Ramos (cell line): ENCODE measurements at regions not wholly inside any gene's neighbourhood (a gene's known extent, or its start where the extent isn't known, plus 50 kb on each side); places are given as distances from the start of the nearest gene placed in this dataset.
"Not testable (repeated sequence)": the region's sequence is repeated elsewhere in the genome, so short reads cannot be mapped to it uniquely, and the experiment has no call there.

Experiments used
- in situ Hi-C: fragments of 300-500 bp; cut with MboI; formaldehyde crosslinking; loops from one replicate; pipeline ENCODE4 v1.14.3; 2022; ENCODE audit warnings: low sequenced_read_pairs; ENCODE audit not compliant: unreplicated experiment

DNA sequence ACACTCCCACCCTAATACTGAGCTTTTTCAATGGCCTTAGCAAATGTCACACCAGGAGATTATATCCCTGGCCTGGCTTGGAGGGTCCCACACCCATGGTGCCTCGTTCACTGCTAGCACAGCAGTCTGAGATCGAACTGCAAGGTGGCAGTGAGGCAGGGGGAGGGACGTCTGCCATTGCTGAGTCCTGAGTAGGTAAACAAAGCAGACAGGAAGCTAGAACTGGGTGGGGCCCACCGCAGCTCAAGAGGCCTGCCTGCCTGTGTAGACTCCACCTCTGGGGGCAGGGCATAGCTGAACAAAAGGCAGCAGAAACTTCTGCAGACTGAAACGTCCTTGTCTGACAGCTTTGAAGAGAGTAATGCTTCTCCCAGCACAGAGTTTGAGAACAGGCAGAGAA is 338.9 kb upstream of the MBL2 start:
- in situ Hi-C loops = no loop called here

DNA sequence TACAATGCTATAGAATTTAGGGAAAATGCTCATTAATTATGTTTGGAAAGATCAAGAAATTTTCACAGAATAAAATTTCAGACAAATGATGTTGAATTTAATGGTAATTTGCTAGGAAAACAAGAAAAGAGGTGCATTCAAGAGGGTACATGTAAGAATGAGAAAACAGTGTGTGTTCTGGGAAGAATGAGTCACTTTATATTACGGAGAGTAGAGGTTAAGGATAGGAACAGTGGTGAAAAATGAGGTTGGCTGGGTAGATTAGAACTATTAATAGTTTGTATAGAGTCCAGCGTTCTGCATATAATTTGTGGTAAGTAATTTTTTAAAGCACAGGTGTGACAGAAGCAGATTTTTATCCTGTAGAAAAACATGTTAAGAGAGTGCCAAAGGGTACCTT is 336.7 kb upstream of the MBL2 start:
- in situ Hi-C loops = no loop called here

DNA sequence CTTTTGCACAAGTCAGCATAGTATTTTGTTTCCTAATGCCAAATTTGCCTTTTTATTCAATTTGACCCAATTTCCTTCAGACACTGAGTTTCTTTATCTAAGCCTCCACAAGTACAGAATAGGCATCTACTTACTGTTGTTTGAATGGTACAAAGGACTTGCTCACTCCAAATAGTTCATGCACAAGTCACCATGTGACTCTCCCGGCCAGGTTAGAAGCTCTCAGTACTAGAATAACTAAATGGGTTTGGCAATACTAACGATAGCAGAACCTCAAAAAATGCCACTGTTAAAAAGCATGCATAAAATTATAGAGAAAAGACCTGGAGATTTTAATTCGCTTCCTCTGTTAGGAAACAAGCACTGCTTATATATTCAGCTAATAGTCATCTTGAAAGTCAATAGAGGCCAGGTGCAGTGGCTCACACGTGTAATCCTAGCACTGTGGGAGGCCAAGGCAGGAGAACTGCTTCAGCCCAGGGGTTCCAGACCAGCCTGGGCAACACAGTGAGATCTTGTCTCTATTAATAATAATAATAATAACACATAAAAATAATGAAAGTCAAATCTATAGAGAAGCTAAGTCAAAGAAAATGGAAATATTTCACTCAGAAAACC is 335.8 kb upstream of the MBL2 start:
- in situ Hi-C loops = no loop called here

DNA sequence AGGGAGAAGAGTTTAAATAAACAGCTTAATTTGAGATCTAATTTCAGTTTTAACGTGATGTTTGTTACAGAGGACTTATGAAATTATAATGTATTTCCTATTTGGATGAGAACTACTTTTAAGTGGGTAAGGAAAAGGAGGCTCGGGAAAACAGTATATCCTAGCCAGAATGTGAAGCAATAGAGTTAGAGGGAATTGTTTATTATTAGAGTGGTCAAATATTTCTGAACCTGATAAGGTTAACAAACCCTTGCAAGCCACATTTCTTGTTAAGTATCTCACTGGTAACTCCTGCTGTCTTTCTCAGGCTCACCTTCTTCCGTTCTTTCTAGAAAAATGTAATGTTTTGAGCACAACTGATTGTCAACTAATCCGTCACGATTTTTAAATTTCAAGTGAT is 335.1 kb upstream of the MBL2 start:
- in situ Hi-C loops = no loop called here

DNA sequence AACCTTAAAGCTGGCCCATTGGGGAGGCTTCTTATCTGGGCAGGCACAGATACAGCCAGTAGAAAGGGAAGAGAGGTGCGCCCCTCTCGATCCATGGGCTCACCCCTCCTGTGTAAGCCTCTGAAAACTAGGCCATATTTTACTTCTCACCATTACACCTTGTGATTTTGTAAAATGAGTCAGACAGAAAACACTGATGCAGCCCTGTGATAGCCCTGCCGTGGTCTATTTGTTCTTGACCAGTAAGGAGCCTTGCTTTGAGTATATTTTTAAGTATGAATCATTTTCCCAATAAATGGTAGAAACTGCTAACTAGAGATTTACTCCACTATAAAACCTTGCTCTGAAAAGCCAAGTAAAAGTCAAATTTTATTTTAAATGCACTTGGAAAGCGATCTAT is 329.8 kb upstream of the MBL2 start:
- in situ Hi-C loops = no loop called here

DNA sequence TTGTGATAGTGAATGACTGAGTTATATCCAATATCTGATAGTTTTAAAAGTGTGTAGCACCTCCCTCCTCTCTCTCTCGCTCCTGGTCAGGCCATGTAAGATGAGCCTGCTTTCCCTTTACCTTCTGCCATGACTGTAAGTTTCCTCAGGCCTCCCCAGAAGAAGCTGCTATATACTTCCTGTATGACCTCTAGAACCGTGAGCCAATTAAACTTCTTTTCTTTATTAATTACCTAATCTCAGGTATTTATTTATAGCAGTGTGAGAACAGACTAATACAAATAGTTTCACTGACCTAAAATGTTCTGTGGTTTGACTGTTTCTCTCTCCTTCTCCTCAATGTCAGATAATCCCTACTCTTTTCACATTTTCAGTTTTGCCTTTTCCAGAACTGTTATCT is 321.3 kb upstream of the MBL2 start:
- in situ Hi-C loops = no loop called here

DNA sequence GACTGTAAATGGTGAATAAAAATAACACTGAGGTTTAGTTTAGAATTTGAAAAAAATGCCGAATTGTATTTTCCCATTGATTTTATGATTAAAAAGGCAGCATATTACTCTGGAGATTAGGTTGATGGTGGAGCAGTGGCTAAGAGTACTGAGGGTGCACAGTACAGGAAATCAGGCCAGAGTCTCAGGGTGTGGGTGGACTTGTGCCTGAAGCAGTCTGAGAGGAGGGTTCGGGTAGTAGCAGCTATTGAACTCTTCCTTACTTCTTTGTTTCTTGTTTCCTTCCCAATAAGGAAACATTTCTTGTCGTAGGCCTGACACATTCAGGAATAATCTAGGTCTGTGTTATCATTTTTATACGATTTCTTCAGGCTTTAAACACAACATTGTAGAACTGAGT is 319.0 kb upstream of the MBL2 start:
- in situ Hi-C loops = no loop called here

DNA sequence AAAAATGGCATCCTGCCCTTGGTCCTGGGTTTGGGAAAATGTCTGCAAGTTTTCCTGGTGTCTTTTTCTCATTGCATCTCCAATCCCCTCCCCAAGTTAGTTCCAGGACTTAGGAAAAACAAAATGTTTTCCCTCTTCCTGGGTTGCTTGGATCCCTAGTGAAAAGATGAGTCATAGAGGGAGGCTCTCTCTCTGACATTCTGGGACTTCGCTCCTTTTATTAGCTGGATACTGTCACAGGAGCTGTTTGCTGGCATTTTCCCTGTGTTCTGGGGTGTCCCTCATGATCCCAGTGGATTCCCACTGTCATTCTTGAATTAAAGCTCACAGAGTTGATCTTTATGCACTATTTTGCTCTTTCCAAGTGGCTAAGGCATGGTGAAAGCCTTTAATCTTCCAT is 316.4 kb upstream of the MBL2 start:
- in situ Hi-C loops = no loop called here

DNA sequence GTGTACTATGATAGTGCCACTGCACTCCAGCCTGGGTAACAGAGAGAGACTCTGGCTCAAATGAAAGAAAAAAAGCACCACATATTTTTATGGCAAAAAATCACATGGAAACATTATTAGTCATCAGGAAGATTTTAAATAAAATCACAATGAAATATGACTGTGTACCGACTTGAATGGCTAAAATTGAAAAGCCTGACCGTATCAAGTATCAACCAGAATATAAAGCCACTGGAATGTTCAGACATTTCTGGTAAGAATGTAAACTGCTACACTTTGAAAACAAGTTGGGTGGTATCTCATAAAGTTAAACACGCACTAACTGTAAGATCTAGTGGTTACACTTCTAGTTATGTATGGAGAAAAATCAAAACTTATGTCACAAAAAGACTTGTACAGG is 306.7 kb upstream of the MBL2 start:
- in situ Hi-C loops = no loop called here

DNA sequence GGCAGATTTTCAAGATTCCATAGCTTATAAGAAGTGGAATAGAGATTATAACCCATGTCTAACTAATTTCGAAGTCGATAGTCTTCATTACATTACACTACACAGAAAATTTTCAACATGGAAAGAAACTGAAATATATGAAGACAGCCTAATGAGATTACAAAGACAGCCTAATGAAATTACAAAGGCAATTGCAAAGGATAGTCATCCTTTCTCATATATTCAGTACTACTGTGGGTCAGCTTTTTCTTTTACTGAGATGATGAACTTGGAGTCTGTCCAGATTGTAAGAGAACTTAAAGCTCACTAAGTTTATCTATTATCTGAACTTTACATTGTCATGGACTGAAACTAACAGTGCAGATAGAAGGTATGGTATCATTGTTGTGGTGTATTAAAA is 304.4 kb upstream of the MBL2 start:
- in situ Hi-C loops = no loop called here

DNA sequence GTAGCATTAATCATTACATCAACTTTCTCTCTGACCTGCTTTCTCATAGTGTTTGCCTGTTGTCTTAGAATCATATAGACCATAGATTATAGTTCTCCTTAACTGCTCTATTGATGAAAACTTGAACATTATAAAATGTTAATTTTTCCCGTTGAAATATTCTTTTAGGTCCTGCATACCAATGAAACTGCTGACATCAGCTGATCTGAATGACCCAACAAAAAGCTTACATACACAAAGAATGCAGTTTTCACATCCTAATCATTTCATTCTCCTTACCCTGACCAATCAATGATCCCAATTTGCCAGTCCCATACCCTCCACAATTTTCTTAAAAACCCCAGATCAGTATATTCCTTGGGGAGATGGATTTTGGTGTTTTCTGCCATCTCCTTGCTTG is 302.9 kb upstream of the MBL2 start:
- in situ Hi-C loops = no loop called here

DNA sequence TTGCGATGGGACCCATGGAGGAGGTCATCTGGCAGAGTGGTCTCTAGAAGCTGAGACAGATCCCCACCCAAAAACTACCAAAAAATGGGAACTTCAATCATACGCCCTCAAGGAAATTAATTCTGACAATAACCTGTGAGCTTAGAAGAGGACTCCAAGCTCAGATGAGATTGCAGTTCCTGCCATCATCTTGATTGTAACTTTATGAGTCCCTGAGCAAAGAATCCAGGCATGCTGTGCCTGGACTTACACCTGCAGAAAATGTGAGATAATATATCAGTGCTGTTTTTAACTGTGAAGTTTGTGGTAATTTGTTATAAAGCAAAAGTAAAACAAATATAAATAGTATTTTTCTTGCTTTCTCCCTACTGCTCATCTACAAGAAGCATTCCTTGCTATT is 299.6 kb upstream of the MBL2 start:
- in situ Hi-C loops = no loop called here

DNA sequence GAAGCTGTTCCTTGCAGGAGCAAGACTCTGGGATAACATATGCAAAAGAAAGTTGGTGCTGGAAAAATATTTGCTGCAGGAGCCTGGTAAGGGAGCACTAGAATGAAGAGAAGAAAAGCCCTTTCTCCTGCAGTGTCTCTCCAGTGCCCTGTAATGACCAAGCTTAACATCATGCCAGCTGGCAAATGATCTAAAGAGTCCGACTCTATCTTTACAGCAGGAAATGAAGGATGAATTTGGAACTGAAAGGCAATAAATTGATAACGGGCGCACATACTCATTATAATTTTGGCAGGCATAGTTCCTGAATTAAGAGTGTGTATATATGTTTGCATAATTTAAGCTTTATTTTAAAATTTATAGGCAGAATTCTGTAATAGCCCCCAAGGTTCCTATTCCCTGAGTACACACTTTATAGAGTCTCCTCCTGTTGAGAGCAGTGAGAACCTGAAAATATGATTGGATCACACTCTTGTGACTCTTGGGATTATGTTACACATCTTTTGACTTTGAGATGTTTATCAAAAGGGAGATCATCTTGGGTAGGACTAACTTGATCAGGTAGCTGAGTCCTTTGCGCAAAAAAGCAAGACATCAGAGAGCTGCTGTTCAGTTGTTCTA is 299.0 kb upstream of the MBL2 start:
- in situ Hi-C loops = no loop called here

DNA sequence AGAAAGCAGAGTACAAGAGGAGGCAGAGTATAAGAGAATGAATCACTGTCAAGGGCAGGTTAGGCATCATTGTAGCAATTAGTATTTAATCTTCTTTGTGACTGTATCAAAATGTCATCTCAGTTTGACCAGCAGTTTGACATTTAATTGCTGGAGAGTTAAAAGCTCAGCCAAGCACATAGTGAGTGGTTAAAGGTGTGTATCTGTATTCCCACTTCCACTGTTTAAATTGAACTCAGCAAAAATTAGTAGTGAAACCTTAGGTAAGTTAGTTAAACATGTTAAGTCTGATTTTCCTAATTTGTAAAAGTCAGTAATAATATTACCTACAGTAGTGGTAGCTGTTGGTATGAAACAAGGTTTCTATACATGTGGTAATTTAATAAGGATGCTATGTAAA is 296.4 kb upstream of the MBL2 start:
- in situ Hi-C loops = no loop called here

DNA sequence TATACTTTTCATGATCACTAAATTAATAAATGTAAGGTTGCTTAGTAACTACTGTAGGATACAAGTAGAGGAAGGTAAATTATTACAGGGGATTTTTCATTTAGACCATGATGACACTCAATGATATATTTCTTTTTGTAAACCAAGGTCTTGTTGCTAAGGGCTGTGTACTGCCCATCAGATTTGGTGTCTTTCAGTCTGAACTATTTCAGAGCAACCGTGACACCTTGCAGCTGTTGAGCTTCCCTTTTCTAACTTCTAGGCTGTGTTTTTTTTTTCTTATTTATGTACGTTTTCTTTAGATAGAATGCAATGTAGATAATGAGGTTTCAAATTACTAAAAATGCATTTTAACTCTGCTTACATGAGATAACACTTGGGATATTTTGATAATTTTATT is 292.0 kb upstream of the MBL2 start:
- in situ Hi-C loops = no loop called here

DNA sequence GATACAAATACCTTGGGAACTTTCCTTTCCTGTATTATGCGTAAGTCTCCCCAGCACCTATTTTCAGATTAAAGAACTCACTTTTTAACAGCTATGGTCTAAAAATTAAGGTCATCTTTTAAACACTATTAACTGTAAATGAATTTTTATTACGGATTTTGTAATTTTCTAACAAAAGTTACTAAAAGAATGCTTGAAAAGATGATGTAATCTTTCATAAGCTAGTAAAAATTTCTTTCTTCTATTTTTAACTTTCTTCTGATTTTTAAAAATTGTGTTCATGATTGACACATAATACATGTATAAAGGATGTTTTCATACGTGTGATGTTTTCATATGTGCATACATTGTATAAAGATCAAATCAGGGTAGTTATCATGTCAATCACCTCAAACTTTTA is 291.2 kb upstream of the MBL2 start:
- in situ Hi-C loops = no loop called here

DNA sequence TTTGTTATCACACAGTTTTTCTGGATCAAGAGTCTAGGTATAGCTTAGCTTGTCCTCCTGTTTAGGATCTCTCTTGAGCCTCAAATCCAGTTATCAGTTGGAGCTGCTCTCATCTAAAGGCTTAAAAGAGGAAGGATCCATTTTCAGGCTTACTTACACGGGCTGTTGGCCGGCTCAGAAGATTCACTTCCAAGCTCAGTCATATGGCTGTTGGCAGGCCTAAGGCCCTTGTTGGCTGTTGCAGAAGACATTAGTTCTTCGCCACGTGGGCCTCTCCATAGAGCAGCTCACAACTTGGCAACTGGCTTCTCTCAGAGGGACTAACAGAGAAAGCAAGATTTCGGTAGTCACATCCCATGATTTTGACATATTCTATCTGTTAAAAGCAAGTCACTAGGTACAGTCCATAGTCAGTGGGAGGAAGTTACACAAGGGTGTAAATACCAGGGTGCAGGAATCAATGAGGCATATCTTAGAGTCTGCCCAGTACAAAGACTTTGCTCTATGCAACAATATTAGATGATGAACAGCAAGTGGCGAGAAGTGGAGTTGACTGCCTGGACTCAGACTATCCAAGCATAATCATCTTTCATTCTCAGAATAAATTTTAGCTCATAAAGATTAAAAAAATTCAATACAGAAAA is 280.1 kb upstream of the MBL2 start:
- in situ Hi-C loops = no loop called here

DNA sequence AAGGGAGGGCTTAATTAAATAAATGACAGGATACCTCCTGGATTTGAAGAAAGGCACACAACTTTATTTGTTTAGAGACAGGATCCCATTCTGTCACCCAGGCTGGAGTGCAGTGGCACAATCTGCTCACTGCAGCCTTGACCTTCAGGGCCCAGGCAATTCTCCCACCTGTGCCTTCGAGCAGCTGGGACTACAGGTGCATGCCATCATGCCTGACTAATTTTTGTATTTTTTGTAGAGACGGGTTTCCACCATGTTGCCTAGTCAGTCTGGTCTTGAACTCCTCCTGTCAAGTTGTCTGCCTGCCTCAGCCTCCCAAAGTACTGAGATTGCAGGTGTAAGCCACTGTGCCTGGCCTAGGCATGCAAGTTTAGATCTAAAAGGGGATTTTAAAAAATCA is 272.7 kb upstream of the MBL2 start:
- in situ Hi-C loops = no loop called here

DNA sequence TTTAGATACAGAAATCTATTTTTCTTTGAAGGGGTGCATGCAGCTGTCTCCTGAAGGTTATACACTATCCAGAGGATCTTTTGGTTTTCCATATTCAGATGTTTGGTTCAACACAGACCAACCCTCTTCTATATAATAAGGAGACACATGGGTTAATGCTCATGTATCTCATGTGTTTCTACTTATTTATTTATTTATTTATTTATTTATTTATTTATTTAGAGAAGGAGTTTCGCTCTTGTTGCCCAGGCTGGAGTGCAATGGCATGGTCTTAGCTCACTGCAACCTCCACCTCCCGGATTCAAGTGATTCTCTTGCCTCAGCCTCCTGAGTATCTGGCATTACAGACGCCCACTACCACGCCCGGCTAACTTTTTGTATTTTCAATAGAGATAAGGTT is 263.2 kb upstream of the MBL2 start:
- in situ Hi-C loops = not testable (repeated sequence)

DNA sequence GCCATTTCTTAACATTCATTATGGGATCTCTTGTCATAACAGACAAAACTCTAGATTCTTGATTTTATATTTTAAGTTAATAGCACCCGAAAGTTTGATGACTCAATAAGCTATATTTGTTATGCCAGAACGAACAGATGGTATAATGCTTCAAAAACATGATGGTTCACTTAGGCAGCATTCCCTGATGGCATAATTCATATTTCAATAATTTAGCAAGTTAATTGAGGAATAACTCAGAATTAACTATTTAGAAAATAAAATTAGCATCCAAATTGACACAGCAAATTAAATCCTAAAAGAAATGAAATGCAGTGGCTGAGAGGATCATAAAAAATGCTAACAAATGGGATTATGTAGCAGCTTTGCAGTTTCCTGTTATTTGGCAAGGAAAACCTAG is 260.8 kb upstream of the MBL2 start:
- in situ Hi-C loops = no loop called here

DNA sequence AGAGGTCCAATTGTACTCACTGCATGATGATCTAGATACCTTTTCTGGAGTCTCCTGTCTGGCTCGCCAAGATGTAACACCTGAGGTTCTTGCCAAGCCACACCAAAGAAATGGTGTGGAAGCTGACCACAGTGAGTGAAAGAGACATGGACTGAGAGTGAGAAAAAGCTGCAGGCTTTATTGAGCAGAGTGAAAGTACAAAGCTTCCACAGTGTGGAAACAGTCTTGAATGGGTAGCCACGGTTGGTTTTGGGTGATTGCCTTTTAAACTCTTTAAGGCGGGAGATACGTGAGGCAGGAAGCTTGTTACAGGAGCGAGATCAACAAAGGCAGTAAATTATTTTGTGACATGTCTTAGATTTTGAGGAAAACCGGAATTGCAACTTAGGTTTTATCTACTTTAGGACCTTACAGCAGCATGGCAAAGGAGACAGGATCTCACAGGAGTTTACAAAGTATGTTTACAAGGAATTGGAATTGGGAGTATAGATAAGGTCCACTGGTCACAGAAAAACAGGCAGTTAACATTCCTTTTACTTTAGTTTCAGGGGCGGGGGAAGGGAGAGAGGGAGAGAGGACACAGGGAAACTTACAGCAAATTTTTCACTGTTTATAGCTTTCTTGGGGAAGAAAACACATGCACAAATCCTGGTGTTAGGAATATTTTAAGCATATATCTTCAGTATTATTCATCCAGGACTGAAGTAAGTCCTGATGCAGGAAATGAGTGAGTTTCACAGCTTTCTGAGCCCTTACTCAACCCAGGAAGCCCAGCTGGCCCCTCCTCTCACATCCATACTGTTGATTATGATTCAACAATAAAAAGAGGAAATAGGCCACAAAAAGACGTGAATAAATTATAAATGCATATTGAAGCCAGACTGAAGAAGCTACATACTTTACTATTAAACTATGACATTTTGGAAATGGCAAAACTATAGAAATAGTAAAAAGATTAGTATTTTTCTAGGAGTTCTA is 257.6 kb upstream of the MBL2 start:
- in situ Hi-C loops = not testable (repeated sequence)
